ENCODE measurements at regions not wholly inside any gene's neighbourhood (a gene's known extent, or its start where the extent isn't known, plus 50 kb on each side); places are given as distances from the start of the nearest gene placed in this dataset.

GRCh38 chr6:96302991-96303390 lies 218.6 kb upstream of the UFL1 start:
- no peak for TF ChIP-seq CTCF (IDR thresholded peaks at IDR 0.05; ENCODE audit: insufficient read depth, low read length)
- TF ChIP-seq SPI1 (IDR thresholded peaks at IDR 0.05; ENCODE audit: borderline replicate concordance, low read depth), result no peak
